ENCODE measurements at regions not wholly inside any gene's neighbourhood (a gene's known extent, or its start where the extent isn't known, plus 50 kb on each side); places are given as distances from the start of the nearest gene placed in this dataset.

DNA sequence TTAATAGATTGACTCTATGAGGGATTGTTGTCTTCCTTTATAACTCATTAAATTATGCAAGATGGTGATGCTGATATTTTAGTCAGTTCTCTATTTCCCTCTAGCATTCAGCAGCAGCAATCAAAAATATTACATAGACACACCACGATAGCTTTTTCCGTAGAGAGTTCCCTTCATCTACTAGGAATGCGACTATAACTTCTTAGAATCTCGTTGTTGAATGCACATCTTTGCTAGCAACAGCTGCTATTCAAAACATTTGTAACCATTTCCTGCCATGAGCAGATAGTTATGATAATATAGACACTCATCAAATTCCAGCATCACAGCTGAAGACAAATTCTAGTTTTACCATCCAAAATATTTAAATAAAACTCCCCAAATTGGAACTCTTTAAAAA, 147.4 kb upstream of the FGF13 start (continued):
- TF ChIP-seq, protein P1, sequence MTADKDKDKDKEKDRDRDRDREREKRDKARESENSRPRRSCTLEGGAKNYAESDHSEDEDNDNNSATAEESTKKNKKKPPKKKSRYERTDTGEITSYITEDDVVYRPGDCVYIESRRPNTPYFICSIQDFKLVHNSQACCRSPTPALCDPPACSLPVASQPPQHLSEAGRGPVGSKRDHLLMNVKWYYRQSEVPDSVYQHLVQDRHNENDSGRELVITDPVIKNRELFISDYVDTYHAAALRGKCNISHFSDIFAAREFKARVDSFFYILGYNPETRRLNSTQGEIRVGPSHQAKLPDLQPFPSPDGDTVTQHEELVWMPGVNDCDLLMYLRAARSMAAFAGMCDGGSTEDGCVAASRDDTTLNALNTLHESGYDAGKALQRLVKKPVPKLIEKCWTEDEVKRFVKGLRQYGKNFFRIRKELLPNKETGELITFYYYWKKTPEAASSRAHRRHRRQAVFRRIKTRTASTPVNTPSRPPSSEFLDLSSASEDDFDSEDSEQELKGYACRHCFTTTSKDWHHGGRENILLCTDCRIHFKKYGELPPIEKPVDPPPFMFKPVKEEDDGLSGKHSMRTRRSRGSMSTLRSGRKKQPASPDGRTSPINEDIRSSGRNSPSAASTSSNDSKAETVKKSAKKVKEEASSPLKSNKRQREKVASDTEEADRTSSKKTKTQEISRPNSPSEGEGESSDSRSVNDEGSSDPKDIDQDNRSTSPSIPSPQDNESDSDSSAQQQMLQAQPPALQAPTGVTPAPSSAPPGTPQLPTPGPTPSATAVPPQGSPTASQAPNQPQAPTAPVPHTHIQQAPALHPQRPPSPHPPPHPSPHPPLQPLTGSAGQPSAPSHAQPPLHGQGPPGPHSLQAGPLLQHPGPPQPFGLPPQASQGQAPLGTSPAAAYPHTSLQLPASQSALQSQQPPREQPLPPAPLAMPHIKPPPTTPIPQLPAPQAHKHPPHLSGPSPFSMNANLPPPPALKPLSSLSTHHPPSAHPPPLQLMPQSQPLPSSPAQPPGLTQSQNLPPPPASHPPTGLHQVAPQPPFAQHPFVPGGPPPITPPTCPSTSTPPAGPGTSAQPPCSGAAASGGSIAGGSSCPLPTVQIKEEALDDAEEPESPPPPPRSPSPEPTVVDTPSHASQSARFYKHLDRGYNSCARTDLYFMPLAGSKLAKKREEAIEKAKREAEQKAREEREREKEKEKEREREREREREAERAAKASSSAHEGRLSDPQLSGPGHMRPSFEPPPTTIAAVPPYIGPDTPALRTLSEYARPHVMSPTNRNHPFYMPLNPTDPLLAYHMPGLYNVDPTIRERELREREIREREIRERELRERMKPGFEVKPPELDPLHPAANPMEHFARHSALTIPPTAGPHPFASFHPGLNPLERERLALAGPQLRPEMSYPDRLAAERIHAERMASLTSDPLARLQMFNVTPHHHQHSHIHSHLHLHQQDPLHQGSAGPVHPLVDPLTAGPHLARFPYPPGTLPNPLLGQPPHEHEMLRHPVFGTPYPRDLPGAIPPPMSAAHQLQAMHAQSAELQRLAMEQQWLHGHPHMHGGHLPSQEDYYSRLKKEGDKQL (CRISPR knock-in tag; IDR thresholded peaks at IDR 0.05; ENCODE audit: low read depth), result no peak

DNA sequence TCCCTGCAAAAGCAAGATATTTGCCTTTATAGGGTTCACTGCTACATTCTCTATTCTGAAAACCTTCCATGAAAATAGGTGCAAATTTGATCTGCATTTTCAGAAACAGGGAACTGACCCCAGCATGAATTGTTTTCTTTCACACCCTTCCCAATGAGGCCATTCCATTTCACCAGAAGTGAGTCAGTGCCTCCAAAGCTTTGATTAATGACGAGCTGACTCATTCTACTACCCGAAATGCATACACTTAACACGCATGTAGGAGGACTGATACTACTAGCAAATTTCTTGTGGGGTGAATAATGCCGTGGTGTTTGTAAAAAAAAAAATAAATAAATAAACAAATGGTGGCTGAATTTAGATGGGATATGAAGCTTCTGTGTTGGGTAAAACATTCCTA, 146.9 kb upstream of the FGF13 start:
- H3K79me2 ChIP-seq (ENCODE audit: insufficient read depth, low read length), result no peaks in the 10 kb centered on the region
- no peak overlapping the region for H3K27ac ChIP-seq (ENCODE audit: extremely low read length, insufficient read depth, low read length)
- TF ChIP-seq MIXL1 (CRISPR knock-in tag; IDR thresholded peaks at IDR 0.05) (no peak), HOXA5 (CRISPR knock-in tag; IDR thresholded peaks at IDR 0.05) (no peak), ZSCAN12 (CRISPR knock-in tag; IDR thresholded peaks at IDR 0.05) (no peak), KMT2A (CRISPR knock-in tag; IDR thresholded peaks at IDR 0.05) (no peak), ZNF317 (CRISPR knock-in tag; IDR thresholded peaks at IDR 0.05) (no peak), ZNF282 (IDR thresholded peaks at IDR 0.05; ENCODE audit: partially characterized antibody) (no peak), ZNF296 (CRISPR knock-in tag; conservative IDR thresholded peaks at IDR 0.05) (no peak), STAG1 (CRISPR knock-in tag; IDR thresholded peaks at IDR 0.05) (no peak), GFI1 (CRISPR knock-in tag; IDR thresholded peaks at IDR 0.05; ENCODE audit: borderline replicate concordance) (no peak), ZNF496 (CRISPR knock-in tag; IDR thresholded peaks at IDR 0.05; ENCODE audit: insufficient replicate concordance) (no peak), MTF2 (CRISPR knock-in tag; IDR thresholded peaks at IDR 0.05; ENCODE audit: borderline replicate concordance) (no peak), NFIC (IDR thresholded peaks at IDR 0.05; ENCODE audit: low read length) (no peak), IRF2 (CRISPR knock-in tag; IDR thresholded peaks at IDR 0.05) (no peak)
- TF ChIP-seq, protein P2, sequence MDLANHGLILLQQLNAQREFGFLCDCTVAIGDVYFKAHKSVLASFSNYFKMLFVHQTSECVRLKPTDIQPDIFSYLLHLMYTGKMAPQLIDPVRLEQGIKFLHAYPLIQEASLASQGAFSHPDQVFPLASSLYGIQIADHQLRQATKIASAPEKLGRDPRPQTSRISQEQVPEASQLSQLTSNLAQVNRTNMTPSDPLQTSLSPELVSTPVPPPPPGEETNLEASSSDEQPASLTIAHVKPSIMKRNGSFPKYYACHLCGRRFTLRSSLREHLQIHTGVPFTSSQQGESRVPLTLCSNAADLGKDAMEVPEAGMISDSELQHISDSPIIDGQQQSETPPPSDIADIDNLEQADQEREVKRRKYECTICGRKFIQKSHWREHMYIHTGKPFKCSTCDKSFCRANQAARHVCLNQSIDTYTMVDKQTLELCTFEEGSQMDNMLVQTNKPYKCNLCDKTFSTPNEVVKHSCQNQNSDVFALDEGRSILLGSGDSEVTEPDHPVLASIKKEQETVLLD (CRISPR knock-in tag; IDR thresholded peaks at IDR 0.05; ENCODE audit: low read depth), result no peak
- ChIA-PET CTCF (ENCODE audit: low intra/inter-chr PET ratio, low total read pairs) (no interaction called here), POLR2A (no interaction called here)
- in situ Hi-C loops (cut with HindIII; ENCODE audit: extremely low pct_ligation_motif_present, low pct_unique_long_range_greater_than_20kb) (no loop called here), intact Hi-C loops (cut with micrococcal nuclease; ENCODE audit: unreplicated experiment) (no loop called here)
- FAIRE-seq (no peak), ATAC-seq (no peak), DNase-seq (ENCODE audit: low spot score) (no peak)
- H3K4me3 ChIP-seq (replicated peaks in 1 of 3; ENCODE audit: insufficient read depth in 1 of 3, low read depth in 2 of 3, low read length in 3 of 3), result no peak overlapping the region
- H4K20me1 ChIP-seq (ENCODE audit: insufficient read depth, low read length), result no peaks in the 10 kb centered on the region
- no peaks in the 10 kb centered on the region for H3K9me3 ChIP-seq (ENCODE audit: low read length)
- 0% methylated on average over 4 of the region's 4 CpGs for WGBS (ENCODE audit: low lambda C conversion rate)
- H3K4me2 ChIP-seq (ENCODE audit: low read depth, low read length), result no peak overlapping the region
- H3K27me3 ChIP-seq (ENCODE audit: control insufficient read depth in 1 of 2, insufficient read depth in 2 of 2, low read length in 2 of 2), result no peaks in the 10 kb centered on the region
- H3K36me3 ChIP-seq (replicated peaks in 1 of 2; ENCODE audit: control insufficient read depth in 1 of 2, insufficient read depth in 2 of 2, low read length in 2 of 2), result no peaks in the 10 kb centered on the region
- no peak overlapping the region for H2AFZ ChIP-seq (ENCODE audit: low read length)
- H3K9ac ChIP-seq (ENCODE audit: insufficient read depth, low read depth, low read length), result no peak overlapping the region
- H3K4me1 ChIP-seq (ENCODE audit: insufficient read depth, low read length), result no peaks in the 10 kb centered on the region
- no TSS peak for BruUV-seq (replicated peaks)

Data from HepG2 (cell line).